ENCODE measurements at regions not wholly inside any gene's neighbourhood (a gene's known extent, or its start where the extent isn't known, plus 50 kb on each side); places are given as distances from the start of the nearest gene placed in this dataset.

DNA sequence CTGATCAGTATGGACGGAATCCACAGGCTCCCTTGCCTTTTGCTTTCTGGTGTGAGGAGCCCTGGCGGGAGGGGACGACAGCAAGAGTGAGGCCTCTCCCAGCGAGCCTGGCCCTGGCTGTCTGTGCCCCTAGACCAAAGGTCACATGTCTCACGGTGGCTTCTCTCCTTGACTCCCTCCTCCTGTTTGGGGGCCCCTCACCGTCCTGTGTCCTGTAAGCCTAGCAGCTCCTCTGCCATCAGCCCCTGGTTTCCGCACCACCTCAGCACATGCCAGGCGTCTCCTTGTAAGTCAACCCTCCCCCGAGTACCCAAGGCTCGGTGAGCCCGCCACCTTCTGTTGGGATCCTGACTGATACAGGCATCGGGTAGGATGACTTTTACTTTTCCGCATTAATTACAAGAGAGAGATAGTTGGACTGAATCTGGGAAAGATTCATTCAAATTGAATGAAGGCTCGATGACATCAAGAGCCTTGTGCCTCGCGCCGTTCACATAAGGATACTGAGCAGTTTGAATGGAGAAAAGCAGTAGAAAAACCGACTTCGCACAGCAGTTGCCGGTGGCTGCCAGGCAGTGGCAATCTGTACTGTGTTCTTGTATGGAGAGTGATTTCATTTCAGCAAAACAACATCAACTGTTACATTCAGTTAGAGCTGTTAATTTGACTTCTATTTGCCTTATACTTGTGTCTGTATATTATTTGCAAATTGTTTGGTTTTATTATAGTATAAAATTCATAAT is 119.8 kb downstream of the XRCC2 start:
- TF ChIP-seq CTCF (IDR thresholded peaks at IDR 0.05) (no peak), POLR2A (IDR thresholded peaks at IDR 0.05) (no peak)

Data from body of pancreas (tissue), 4 donors.